ENCODE measurements at regions not wholly inside any gene's neighbourhood (a gene's known extent, or its start where the extent isn't known, plus 50 kb on each side); places are given as distances from the start of the nearest gene placed in this dataset.

GRCh38 chr7:46567858-46568257 lies 646.8 kb upstream of the IGFBP3 start:
- TF ChIP-seq, protein P1, sequence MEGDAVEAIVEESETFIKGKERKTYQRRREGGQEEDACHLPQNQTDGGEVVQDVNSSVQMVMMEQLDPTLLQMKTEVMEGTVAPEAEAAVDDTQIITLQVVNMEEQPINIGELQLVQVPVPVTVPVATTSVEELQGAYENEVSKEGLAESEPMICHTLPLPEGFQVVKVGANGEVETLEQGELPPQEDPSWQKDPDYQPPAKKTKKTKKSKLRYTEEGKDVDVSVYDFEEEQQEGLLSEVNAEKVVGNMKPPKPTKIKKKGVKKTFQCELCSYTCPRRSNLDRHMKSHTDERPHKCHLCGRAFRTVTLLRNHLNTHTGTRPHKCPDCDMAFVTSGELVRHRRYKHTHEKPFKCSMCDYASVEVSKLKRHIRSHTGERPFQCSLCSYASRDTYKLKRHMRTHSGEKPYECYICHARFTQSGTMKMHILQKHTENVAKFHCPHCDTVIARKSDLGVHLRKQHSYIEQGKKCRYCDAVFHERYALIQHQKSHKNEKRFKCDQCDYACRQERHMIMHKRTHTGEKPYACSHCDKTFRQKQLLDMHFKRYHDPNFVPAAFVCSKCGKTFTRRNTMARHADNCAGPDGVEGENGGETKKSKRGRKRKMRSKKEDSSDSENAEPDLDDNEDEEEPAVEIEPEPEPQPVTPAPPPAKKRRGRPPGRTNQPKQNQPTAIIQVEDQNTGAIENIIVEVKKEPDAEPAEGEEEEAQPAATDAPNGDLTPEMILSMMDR (conservative IDR thresholded peaks at IDR 0.05; ENCODE audit: low read length): no peak
- no peak for TF ChIP-seq EZH2phosphoT487 (IDR thresholded peaks at IDR 0.05; ENCODE audit: borderline replicate concordance, low read depth, low read length)
